HL-60 (cell line): ENCODE measurements at regions not wholly inside any gene's neighbourhood (a gene's known extent, or its start where the extent isn't known, plus 50 kb on each side); places are given as distances from the start of the nearest gene placed in this dataset.

ENCODE experiments used
- POLR2AphosphoS5 ChIP-seq: IDR thresholded peaks from 2 replicates; pipeline ENCODE4 v1.6.1; 2012; ENCODE audit warnings: low read depth
- TF ChIP-seq, protein P1 (sequence below): IDR thresholded peaks from one replicate; pipeline ENCODE4 v1.5.1; 2011; ENCODE audit warnings: low read length, control low read depth, inconsistent platforms; ENCODE audit not compliant: insufficient read depth

DNA sequence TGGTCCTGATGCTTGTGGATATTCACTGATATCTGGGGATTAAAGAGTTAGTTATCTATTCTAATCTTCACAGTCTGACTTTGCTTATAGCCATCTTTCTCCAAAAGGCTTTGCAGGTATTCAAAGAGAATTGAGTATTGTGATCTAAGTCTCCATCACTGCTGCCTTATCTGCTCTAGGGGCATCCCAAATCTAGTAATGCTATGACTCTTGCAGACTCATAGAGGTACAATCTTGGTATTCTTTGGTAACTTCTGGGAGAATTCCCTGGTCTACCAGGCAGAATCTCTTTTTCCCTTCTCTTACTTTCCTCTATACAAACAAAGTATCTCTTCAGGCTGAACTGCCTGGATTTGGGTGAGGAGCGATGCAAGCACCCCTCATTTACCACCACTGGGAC is 746.3 kb downstream of the JRKL start:
- TF ChIP-seq, protein P1, sequence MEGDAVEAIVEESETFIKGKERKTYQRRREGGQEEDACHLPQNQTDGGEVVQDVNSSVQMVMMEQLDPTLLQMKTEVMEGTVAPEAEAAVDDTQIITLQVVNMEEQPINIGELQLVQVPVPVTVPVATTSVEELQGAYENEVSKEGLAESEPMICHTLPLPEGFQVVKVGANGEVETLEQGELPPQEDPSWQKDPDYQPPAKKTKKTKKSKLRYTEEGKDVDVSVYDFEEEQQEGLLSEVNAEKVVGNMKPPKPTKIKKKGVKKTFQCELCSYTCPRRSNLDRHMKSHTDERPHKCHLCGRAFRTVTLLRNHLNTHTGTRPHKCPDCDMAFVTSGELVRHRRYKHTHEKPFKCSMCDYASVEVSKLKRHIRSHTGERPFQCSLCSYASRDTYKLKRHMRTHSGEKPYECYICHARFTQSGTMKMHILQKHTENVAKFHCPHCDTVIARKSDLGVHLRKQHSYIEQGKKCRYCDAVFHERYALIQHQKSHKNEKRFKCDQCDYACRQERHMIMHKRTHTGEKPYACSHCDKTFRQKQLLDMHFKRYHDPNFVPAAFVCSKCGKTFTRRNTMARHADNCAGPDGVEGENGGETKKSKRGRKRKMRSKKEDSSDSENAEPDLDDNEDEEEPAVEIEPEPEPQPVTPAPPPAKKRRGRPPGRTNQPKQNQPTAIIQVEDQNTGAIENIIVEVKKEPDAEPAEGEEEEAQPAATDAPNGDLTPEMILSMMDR: no peak
- no peak for TF ChIP-seq POLR2AphosphoS5
